Natural killer cell (primary cell): ENCODE measurements at regions not wholly inside any gene's neighbourhood (a gene's known extent, or its start where the extent isn't known, plus 50 kb on each side); places are given as distances from the start of the nearest gene placed in this dataset.

Source experiments
- ATAC-seq, 3 donors: fragments of 150-1000 bp in 2 of 3; fragments of 200-7000 bp in 1 of 3; cut with Tn5 transposase; 1 replicate in 1 of 3; 2 replicates in 2 of 3; pipeline ENCODE4 v1.10.0; 2021; ENCODE audit warnings: mild to moderate bottlenecking in 2 of 3, moderate library complexity in 2 of 3
- DNase-seq, 2 donors: peaks; one replicate each; pipeline versions ENCODE4 v3.0.0 to v3.0.0-alpha.2; 2013 to 2021; ENCODE audit warnings: mixed read lengths in 1 of 2
- H3K27ac ChIP-seq: one replicate; pipeline ENCODE4 v1.5.1; 2013; ENCODE audit warnings: mild to moderate bottlenecking, low read length
- H3K27me3 ChIP-seq: one replicate; pipeline ENCODE4 v1.6.1; 2013; ENCODE audit warnings: low read length; ENCODE audit not compliant: control insufficient read depth, insufficient read depth
- H3K36me3 ChIP-seq: one replicate; pipeline ENCODE4 v1.6.1; 2013; ENCODE audit warnings: low read length; ENCODE audit not compliant: control insufficient read depth, insufficient read depth
- H3K4me1 ChIP-seq: one replicate; pipeline ENCODE4 v1.6.1; 2013; ENCODE audit warnings: low read length; ENCODE audit not compliant: control insufficient read depth, insufficient read depth
- H3K4me3 ChIP-seq: one replicate; pipeline ENCODE4 v1.5.1; 2013; ENCODE audit warnings: low read length
- H3K9me3 ChIP-seq: one replicate; pipeline ENCODE4 v1.6.1; 2013; ENCODE audit warnings: low read length; ENCODE audit not compliant: control insufficient read depth, insufficient read depth
- H3K27ac Mint-ChIP-seq, 2 donors: one replicate each; pipeline ENCODE4 v1.8.0; 2022; ENCODE audit warnings: mild to moderate bottlenecking in 2 of 2, mixed read lengths in 2 of 2, moderate library complexity in 1 of 2
- H3K27me3 Mint-ChIP-seq, 2 donors: one replicate each; pipeline ENCODE4 v1.8.0; 2022; ENCODE audit warnings: low read depth in 2 of 2, mixed read lengths in 2 of 2
- H3K36me3 Mint-ChIP-seq: one replicate; pipeline ENCODE4 v1.8.0; 2022; ENCODE audit warnings: mixed read lengths
- H3K4me1 Mint-ChIP-seq, 2 donors: one replicate each; pipeline ENCODE4 v1.8.0; 2022; ENCODE audit warnings: mixed read lengths in 2 of 2
- H3K4me3 Mint-ChIP-seq: one replicate; pipeline ENCODE4 v1.8.0; 2022; ENCODE audit warnings: mild to moderate bottlenecking, moderate library complexity, mixed read lengths
- H3K9me3 Mint-ChIP-seq, 2 donors: one replicate each; pipeline ENCODE4 v1.8.0; 2022; ENCODE audit warnings: mixed read lengths in 2 of 2
- CTCF ChIP-seq: fragments of 200-600 bp; IDR thresholded peaks from one replicate; pipeline ENCODE4 v1.8.0; 2022; ENCODE audit warnings: antibody characterized with exemption
- WGBS: methylation state at CpG from one replicate; pipeline ENCODE4 v1.1.7; 2013; ENCODE audit warnings: missing lambda C conversion rate; ENCODE audit not compliant: insufficient coverage; 5-methylcytosine and 5-hydroxymethylcytosine counted together
- intact Hi-C: fragments of 100-400 bp; cut with micrococcal nuclease; formaldehyde crosslinking; loops from one replicate; pipeline ENCODE4 v1.14.2; 2022

- H3K4me1 ChIP-seq, result no peaks in the 10 kb centered on the region
- Mint-ChIP-seq H3K4me1 (peaks cover 0 to 4% of the 10 kb centered on the region in 2 donors), H3K36me3 (no peaks in the 10 kb centered on the region)
Observed at GRCh38 chr3:28039829-28040228, 201.6 kb upstream of the CMC1 start.

GRCh38 chr3:28042095-28042635 lies 199.3 kb upstream of the CMC1 start:
- H3K36me3 ChIP-seq, result no peaks in the 10 kb centered on the region
- ATAC-seq, result no peak

More at GRCh38 chr3:28039829-28040228, 201.6 kb upstream of the CMC1 start:
- Mint-ChIP-seq H3K27ac (no peak overlapping the region), H3K9me3 (no peaks in the 10 kb centered on the region), H3K4me3 (no peak overlapping the region), H3K27me3 (peaks cover 8 to 18% of the 10 kb centered on the region in 2 donors)
- no peak for DNase-seq
- Histone ChIP-seq H3K27me3 (peaks cover 2% of the 10 kb centered on the region), H3K9me3 (no peaks in the 10 kb centered on the region), H3K4me3 (no peak overlapping the region), H3K27ac (no peak overlapping the region), H3K36me3 (no peaks in the 10 kb centered on the region)
- no peak for TF ChIP-seq CTCF
- WGBS, result 81% methylated on average over 1 of the region's 1 CpG
- intact Hi-C loops, result no loop called here
- ATAC-seq, result no peak

GRCh38 chr3:28042707-28043106 lies 198.7 kb upstream of the CMC1 start:
- WGBS, result no CpG with 5 or more reads among the region's 1 CpG
- Histone ChIP-seq H3K27me3 (peaks cover 2% of the 10 kb centered on the region), H3K4me1 (no peaks in the 10 kb centered on the region), H3K9me3 (no peaks in the 10 kb centered on the region), H3K27ac (no peak overlapping the region), H3K4me3 (no peak overlapping the region), H3K36me3 (no peaks in the 10 kb centered on the region)
- H3K9me3 Mint-ChIP-seq, result no peaks in the 10 kb centered on the region
- no peak for DNase-seq
- no peak overlapping the region for H3K27ac Mint-ChIP-seq
- no peak overlapping the region for H3K4me3 Mint-ChIP-seq
- H3K27me3 Mint-ChIP-seq, result peaks cover 8 to 31% of the 10 kb centered on the region in 2 donors
- ATAC-seq, result no peak
- no peaks in the 10 kb centered on the region for H3K36me3 Mint-ChIP-seq
- no peak for TF ChIP-seq CTCF
- intact Hi-C loops, result no loop called here
- peaks cover 0 to 4% of the 10 kb centered on the region in 2 donors for H3K4me1 Mint-ChIP-seq

More at GRCh38 chr3:28042095-28042635, 199.3 kb upstream of the CMC1 start:
- Mint-ChIP-seq H3K4me1 (peaks cover 0 to 4% of the 10 kb centered on the region in 2 donors), H3K27ac (no peak overlapping the region), H3K4me3 (no peak overlapping the region), H3K36me3 (no peaks in the 10 kb centered on the region), H3K9me3 (no peaks in the 10 kb centered on the region), H3K27me3 (peaks cover 8 to 31% of the 10 kb centered on the region in 2 donors)
- H3K9me3 ChIP-seq, result no peaks in the 10 kb centered on the region
- intact Hi-C loops, result no loop called here
- WGBS, result 67% methylated on average over 1 of the region's 2 CpGs
- no peak for TF ChIP-seq CTCF
- H3K4me3 ChIP-seq, result no peak overlapping the region
- no peak overlapping the region for H3K27ac ChIP-seq
- H3K27me3 ChIP-seq, result peaks cover 2% of the 10 kb centered on the region
- DNase-seq, result no peak
- H3K4me1 ChIP-seq, result no peaks in the 10 kb centered on the region

GRCh38 chr3:28050120-28050519 lies 191.3 kb upstream of the CMC1 start:
- no peak overlapping the region for H3K27ac ChIP-seq
- ATAC-seq (no peak), DNase-seq (peak in 1 of 2 donors; percentile 7)
- no peaks in the 10 kb centered on the region for H3K27me3 ChIP-seq
- H3K36me3 ChIP-seq, result no peaks in the 10 kb centered on the region
- H3K9me3 ChIP-seq, result no peaks in the 10 kb centered on the region
- Mint-ChIP-seq H3K27ac (no peak overlapping the region), H3K36me3 (no peaks in the 10 kb centered on the region), H3K4me1 (peaks cover 5 to 6% of the 10 kb centered on the region in 2 donors), H3K4me3 (no peak overlapping the region), H3K27me3 (peaks cover 2 to 18% of the 10 kb centered on the region in 2 donors), H3K9me3 (no peaks in the 10 kb centered on the region)
- H3K4me1 ChIP-seq, result no peaks in the 10 kb centered on the region
- WGBS, result 79% methylated on average over 3 of the region's 3 CpGs
- TF ChIP-seq CTCF, result no peak
- intact Hi-C loops, result no loop called here
- no peak overlapping the region for H3K4me3 ChIP-seq
